PC-9 (cell line): ENCODE measurements at regions not wholly inside any gene's neighbourhood (a gene's known extent, or its start where the extent isn't known, plus 50 kb on each side); places are given as distances from the start of the nearest gene placed in this dataset.

Source experiments
- CTCF ChIP-seq: fragments of 200-600 bp; sonication (generic); conservative IDR thresholded peaks from 2 replicates; pipeline ENCODE4 v1.6.1; 2017; ENCODE audit warnings: mixed run types, antibody characterized with exemption, mild to moderate bottlenecking, moderate library complexity
- EZH2 ChIP-seq: fragments of 200-600 bp; sonication (generic); IDR thresholded peaks from 2 replicates; pipeline ENCODE4 v1.8.0; 2017; ENCODE audit warnings: antibody characterized with exemption, low read depth

- TF ChIP-seq CTCF: no peak
- no peak for TF ChIP-seq EZH2
These were observed 151.0 kb upstream of the PTCH1 start for GRCh38 chr9:95667789-95668188.
